Gastroesophageal sphincter (tissue), 3 donors: ENCODE measurements at regions not wholly inside any gene's neighbourhood (a gene's known extent, or its start where the extent isn't known, plus 50 kb on each side); places are given as distances from the start of the nearest gene placed in this dataset.

Source experiments
- CTCF ChIP-seq, 4 experiments: fragments of 200-600 bp in 2 of 4; fragments of 450-650 bp in 2 of 4; sonication (generic) in 1 of 4; IDR thresholded peaks; one replicate each; pipeline ENCODE4 v1.5.1; 2017 to 2019; ENCODE audit warnings: antibody characterized with exemption in 4 of 4, mild to moderate bottlenecking in 2 of 4, moderate library complexity in 2 of 4
- POLR2AphosphoS5 ChIP-seq: sonication (generic); formaldehyde crosslinking; IDR thresholded peaks from one replicate; pipeline ENCODE4 v1.6.1; 2017; ENCODE audit warnings: antibody characterized with exemption

- TF ChIP-seq CTCF (IDR thresholded peaks at IDR 0.05) (no peak), POLR2AphosphoS5 (no peak)
These were observed 239.4 kb downstream of the OXSM start for GRCh38 chr3:26029321-26029720.
